ENCODE measurements at regions not wholly inside any gene's neighbourhood (a gene's known extent, or its start where the extent isn't known, plus 50 kb on each side); places are given as distances from the start of the nearest gene placed in this dataset.
"Not testable (repeated sequence)": the region's sequence is repeated elsewhere in the genome, so short reads cannot be mapped to it uniquely, and the experiment has no call there.

GRCh38 chr14:105865904-105866840 is 339.8 kb downstream of the TMEM121 start:
- no peak for DNase-seq (ENCODE audit: low read depth in 1 of 2, low spot score in 1 of 2)

GRCh38 chr14:105866841-105867321 is 340.5 kb downstream of the TMEM121 start:
- DNase-seq (ENCODE audit: low read depth in 1 of 2, low spot score in 1 of 2), result no peak

- DNase-seq (ENCODE audit: low read depth in 1 of 2, low spot score in 1 of 2), result no peak
Observed at GRCh38 chr14:105867961-105868599, 341.7 kb downstream of the TMEM121 start.

- DNase-seq (ENCODE audit: low read depth in 1 of 2, low spot score in 1 of 2), result no peak
Observed at GRCh38 chr14:105871590-105871989, 345.2 kb downstream of the TMEM121 start.

GRCh38 chr14:105873870-105874512 is 347.6 kb downstream of the TMEM121 start:
- no peak for DNase-seq (ENCODE audit: low read depth in 1 of 2, low spot score in 1 of 2)

GRCh38 chr14:105876158-105876557 is 349.8 kb downstream of the TMEM121 start:
- no peak for DNase-seq (ENCODE audit: low read depth in 1 of 2, low spot score in 1 of 2)

GRCh38 chr14:105876829-105877228 is 350.4 kb downstream of the TMEM121 start:
- DNase-seq (ENCODE audit: low read depth in 1 of 2, low spot score in 1 of 2), result no peak

GRCh38 chr14:105877645-105878044 is 351.3 kb downstream of the TMEM121 start:
- no peak for DNase-seq (ENCODE audit: low read depth in 1 of 2, low spot score in 1 of 2)

GRCh38 chr14:105878125-105878524 is 351.7 kb downstream of the TMEM121 start:
- DNase-seq (ENCODE audit: low read depth in 1 of 2, low spot score in 1 of 2), result no peak

GRCh38 chr14:105878554-105878953 is 352.2 kb downstream of the TMEM121 start:
- DNase-seq (ENCODE audit: low read depth in 1 of 2, low spot score in 1 of 2), result no peak

- no peak for DNase-seq (ENCODE audit: low read depth in 1 of 2, low spot score in 1 of 2)
Observed at GRCh38 chr14:105879503-105879866, 353.1 kb downstream of the TMEM121 start.

- DNase-seq (ENCODE audit: low read depth in 1 of 2, low spot score in 1 of 2), result no peak
Observed at GRCh38 chr14:105879867-105880561, 353.6 kb downstream of the TMEM121 start.

- no peak for DNase-seq (ENCODE audit: low read depth in 1 of 2, low spot score in 1 of 2)
Observed at GRCh38 chr14:105880616-105881015, 354.2 kb downstream of the TMEM121 start.

GRCh38 chr14:105881021-105881930 is 354.9 kb downstream of the TMEM121 start:
- DNase-seq (ENCODE audit: low read depth in 1 of 2, low spot score in 1 of 2), result no peak

GRCh38 chr14:105882011-105882410 is 355.6 kb downstream of the TMEM121 start:
- not testable (repeated sequence) for DNase-seq (ENCODE audit: low read depth in 1 of 2, low spot score in 1 of 2)

- no peak for DNase-seq (ENCODE audit: low read depth in 1 of 2, low spot score in 1 of 2)
Observed at GRCh38 chr14:105882626-105883025, 356.2 kb downstream of the TMEM121 start.

- no peak for DNase-seq (ENCODE audit: low read depth in 1 of 2, low spot score in 1 of 2)
Observed at GRCh38 chr14:105883066-105884005, 357.0 kb downstream of the TMEM121 start.

- DNase-seq (ENCODE audit: low read depth in 1 of 2, low spot score in 1 of 2), result not testable (repeated sequence)
Observed at GRCh38 chr14:105884192-105884807, 357.9 kb downstream of the TMEM121 start.
